ENCODE measurements at regions not wholly inside any gene's neighbourhood (a gene's known extent, or its start where the extent isn't known, plus 50 kb on each side); places are given as distances from the start of the nearest gene placed in this dataset.

DNA sequence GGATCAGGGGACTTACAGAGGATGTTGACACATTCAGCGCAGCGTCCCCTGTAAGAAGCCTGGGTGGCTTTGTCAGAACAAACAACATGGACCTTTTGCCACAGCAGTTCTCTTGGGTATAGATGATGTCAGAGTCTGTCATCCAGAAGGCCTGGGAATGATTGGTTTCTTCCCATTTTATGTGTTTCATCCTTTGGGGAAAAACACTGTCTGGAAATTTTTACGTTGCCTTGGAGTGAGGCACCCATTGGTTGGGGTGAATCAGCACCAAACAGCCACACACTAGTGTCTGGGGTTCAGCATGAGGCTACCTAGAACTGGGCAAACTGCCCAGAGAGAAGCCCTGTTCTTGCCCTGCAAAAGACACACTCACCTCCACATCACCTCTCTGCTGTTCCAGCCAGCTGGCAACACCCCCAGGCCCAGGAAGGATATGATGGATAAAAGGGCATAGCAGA is 123.0 kb downstream of the FAM43A start:
- Histone ChIP-seq H3K4me3 (no peak overlapping the region), H3K27ac (peak overlapping the region in 1 of 2 experiments; percentile 54; a peak in 2 of 6 replicates), H3K9me3 (no peaks in the 10 kb centered on the region), H3K4me2 (peak overlapping the region; percentile 9; the same call in 1 of the 3 replicates), H3K4me1 (peaks cover 14% of the 10 kb centered on the region; the same call in 2 of the 3 replicates)
- 29% methylated on average over 3 of the region's 3 CpGs for WGBS (ENCODE audit: missing lambda C conversion rate)
- ChIA-PET CTCF (interaction anchor here (0.8 kb wide), 1 partner anchor 126 kb away, joined by 3 read pairs; no protein-coding TSS in a partner anchor), POLR2A (no interaction called here)
- ATAC-seq = peak; percentile 65 to 67
- FAIRE-seq = no peak
- TF ChIP-seq, protein P1, sequence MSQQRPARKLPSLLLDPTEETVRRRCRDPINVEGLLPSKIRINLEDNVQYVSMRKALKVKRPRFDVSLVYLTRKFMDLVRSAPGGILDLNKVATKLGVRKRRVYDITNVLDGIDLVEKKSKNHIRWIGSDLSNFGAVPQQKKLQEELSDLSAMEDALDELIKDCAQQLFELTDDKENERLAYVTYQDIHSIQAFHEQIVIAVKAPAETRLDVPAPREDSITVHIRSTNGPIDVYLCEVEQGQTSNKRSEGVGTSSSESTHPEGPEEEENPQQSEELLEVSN (IDR thresholded peaks at IDR 0.05; ENCODE audit: borderline replicate concordance, low read depth) = no peak
- TF ChIP-seq RCOR1 (IDR thresholded peaks at IDR 0.05; ENCODE audit: low read depth, low read length) (no peak), FOSB (CRISPR knock-in tag; IDR thresholded peaks at IDR 0.05) (no peak), EHF (CRISPR knock-in tag; IDR thresholded peaks at IDR 0.05) (no peak), MAZ (IDR thresholded peaks at IDR 0.05; ENCODE audit: borderline replicate concordance, low read depth, low read length) (no peak), KDM5A (IDR thresholded peaks at IDR 0.05) (no peak), MAFK (IDR thresholded peaks at IDR 0.05; ENCODE audit: partially characterized antibody) (no peak)
- peak; percentile 13 to 56 for DNase-seq (ENCODE audit: low read depth in 1 of 2, low spot score in 1 of 2)

DNA sequence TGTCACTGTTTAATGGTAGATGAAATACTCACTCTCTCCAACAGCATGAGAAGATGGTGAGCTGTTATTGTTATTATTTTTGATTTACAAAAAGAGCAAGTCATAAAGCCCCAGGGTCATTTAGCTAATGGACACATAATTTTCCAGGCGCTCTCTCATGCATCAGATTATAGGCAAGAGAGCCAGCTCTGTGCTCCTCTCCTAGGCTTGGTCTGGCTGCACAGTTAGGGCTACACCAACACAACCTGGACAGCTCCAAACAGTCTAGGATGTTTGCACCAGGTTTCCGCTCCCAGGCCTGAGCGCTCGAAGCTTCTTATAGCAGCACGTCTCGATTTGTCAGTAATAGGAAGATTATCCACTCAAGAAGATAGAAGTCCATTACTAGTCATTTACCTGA is 123.7 kb downstream of the FAM43A start:
- no peaks in the 10 kb centered on the region for H3K9me3 ChIP-seq
- H3K4me1 ChIP-seq = peaks cover 14% of the 10 kb centered on the region; the same call in 2 of the 3 replicates
- WGBS (ENCODE audit: missing lambda C conversion rate) = 79% methylated on average over 6 of the region's 6 CpGs
- no peak overlapping the region for H3K4me3 ChIP-seq
- POLR2A ChIA-PET = no interaction called here
- peak overlapping the region in 1 of 2 experiments; percentile 53; a peak in 2 of 6 replicates for H3K27ac ChIP-seq
- no peak for ATAC-seq
- no peak overlapping the region for H3K4me2 ChIP-seq
- CTCF ChIA-PET = interaction anchor here (0.8 kb wide), 1 partner anchor 127 kb away, joined by 3 read pairs; no protein-coding TSS in a partner anchor
- DNase-seq (ENCODE audit: low read depth in 1 of 2, low spot score in 1 of 2) = no peak
- no peak for TF ChIP-seq BHLHE40 (IDR thresholded peaks at IDR 0.05; ENCODE audit: low read depth, low read length)
- TF ChIP-seq NPAS2 (CRISPR knock-in tag; IDR thresholded peaks at IDR 0.05; ENCODE audit: borderline replicate concordance) = no peak
- FAIRE-seq = no peak

DNA sequence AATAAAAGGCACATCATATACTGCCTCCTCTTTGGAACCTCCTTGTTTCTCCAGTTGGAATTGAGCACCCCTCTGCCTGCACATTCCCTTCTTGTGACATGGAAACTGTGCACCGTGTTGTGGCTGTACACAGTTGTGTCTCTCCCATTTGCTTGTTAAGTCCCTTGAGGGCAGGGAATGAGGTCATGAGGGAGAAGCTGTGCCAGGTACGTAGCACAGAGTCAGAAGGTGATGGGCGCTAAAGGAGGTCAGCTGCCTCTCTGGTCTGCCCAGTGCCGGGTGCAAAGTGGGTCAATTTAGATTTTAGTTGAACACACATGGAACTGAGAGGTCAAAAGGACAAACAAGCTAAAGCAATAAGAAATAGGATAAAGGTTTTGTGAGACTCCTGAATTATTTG is 124.4 kb downstream of the FAM43A start:
- FAIRE-seq (no peak), ATAC-seq (no peak), DNase-seq (ENCODE audit: low read depth in 1 of 2, low spot score in 1 of 2) (no peak)
- ChIA-PET CTCF (no interaction called here), POLR2A (no interaction called here)
- Histone ChIP-seq H3K4me3 (no peak overlapping the region), H3K4me1 (peaks cover 14% of the 10 kb centered on the region; the same call in 2 of the 3 replicates), H3K4me2 (no peak overlapping the region), H3K27ac (no peak overlapping the region), H3K9me3 (no peaks in the 10 kb centered on the region)
- WGBS (ENCODE audit: missing lambda C conversion rate) = 57% methylated on average over 4 of the region's 4 CpGs
- TF ChIP-seq EHF (CRISPR knock-in tag; IDR thresholded peaks at IDR 0.05) = no peak
- no peak for TF ChIP-seq ESRRA (IDR thresholded peaks at IDR 0.05; ENCODE audit: borderline replicate concordance, low read length)
- TF ChIP-seq, protein P2, sequence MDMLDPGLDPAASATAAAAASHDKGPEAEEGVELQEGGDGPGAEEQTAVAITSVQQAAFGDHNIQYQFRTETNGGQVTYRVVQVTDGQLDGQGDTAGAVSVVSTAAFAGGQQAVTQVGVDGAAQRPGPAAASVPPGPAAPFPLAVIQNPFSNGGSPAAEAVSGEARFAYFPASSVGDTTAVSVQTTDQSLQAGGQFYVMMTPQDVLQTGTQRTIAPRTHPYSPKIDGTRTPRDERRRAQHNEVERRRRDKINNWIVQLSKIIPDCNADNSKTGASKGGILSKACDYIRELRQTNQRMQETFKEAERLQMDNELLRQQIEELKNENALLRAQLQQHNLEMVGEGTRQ (IDR thresholded peaks at IDR 0.05) = no peak
- no peak for TF ChIP-seq ZSCAN20 (CRISPR knock-in tag; IDR thresholded peaks at IDR 0.05)
- TF ChIP-seq KDM5A (IDR thresholded peaks at IDR 0.05) = no peak
- no peak for TF ChIP-seq SREBF2 (IDR thresholded peaks at IDR 0.05)
- TF ChIP-seq RAD21 (conservative IDR thresholded peaks at IDR 0.05 in 1 of 2, IDR thresholded peaks at IDR 0.05 in 1 of 2) = no peak
- no peak for TF ChIP-seq PHF8 (IDR thresholded peaks at IDR 0.05; ENCODE audit: borderline replicate concordance, low read depth)
- TF ChIP-seq, protein P3, sequence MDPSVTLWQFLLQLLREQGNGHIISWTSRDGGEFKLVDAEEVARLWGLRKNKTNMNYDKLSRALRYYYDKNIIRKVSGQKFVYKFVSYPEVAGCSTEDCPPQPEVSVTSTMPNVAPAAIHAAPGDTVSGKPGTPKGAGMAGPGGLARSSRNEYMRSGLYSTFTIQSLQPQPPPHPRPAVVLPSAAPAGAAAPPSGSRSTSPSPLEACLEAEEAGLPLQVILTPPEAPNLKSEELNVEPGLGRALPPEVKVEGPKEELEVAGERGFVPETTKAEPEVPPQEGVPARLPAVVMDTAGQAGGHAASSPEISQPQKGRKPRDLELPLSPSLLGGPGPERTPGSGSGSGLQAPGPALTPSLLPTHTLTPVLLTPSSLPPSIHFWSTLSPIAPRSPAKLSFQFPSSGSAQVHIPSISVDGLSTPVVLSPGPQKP (IDR thresholded peaks at IDR 0.05; ENCODE audit: low read depth, low read length) = no peak
- no peak for TF ChIP-seq MAZ (IDR thresholded peaks at IDR 0.05; ENCODE audit: borderline replicate concordance, low read depth, low read length)
- TF ChIP-seq HOXB5 (CRISPR knock-in tag; IDR thresholded peaks at IDR 0.05) = no peak
- TF ChIP-seq, protein P4, sequence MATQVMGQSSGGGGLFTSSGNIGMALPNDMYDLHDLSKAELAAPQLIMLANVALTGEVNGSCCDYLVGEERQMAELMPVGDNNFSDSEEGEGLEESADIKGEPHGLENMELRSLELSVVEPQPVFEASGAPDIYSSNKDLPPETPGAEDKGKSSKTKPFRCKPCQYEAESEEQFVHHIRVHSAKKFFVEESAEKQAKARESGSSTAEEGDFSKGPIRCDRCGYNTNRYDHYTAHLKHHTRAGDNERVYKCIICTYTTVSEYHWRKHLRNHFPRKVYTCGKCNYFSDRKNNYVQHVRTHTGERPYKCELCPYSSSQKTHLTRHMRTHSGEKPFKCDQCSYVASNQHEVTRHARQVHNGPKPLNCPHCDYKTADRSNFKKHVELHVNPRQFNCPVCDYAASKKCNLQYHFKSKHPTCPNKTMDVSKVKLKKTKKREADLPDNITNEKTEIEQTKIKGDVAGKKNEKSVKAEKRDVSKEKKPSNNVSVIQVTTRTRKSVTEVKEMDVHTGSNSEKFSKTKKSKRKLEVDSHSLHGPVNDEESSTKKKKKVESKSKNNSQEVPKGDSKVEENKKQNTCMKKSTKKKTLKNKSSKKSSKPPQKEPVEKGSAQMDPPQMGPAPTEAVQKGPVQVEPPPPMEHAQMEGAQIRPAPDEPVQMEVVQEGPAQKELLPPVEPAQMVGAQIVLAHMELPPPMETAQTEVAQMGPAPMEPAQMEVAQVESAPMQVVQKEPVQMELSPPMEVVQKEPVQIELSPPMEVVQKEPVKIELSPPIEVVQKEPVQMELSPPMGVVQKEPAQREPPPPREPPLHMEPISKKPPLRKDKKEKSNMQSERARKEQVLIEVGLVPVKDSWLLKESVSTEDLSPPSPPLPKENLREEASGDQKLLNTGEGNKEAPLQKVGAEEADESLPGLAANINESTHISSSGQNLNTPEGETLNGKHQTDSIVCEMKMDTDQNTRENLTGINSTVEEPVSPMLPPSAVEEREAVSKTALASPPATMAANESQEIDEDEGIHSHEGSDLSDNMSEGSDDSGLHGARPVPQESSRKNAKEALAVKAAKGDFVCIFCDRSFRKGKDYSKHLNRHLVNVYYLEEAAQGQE (IDR thresholded peaks at IDR 0.05) = no peak
- no peak for TF ChIP-seq HEYL (CRISPR knock-in tag; IDR thresholded peaks at IDR 0.05)
- no peak for TF ChIP-seq NFE2L2 (conservative IDR thresholded peaks at IDR 0.05; ENCODE audit: low read length)
- TF ChIP-seq, protein P1 (IDR thresholded peaks at IDR 0.05; ENCODE audit: borderline replicate concordance, low read depth) = no peak
- TF ChIP-seq CBX2 (IDR thresholded peaks at IDR 0.05; ENCODE audit: borderline replicate concordance, low read depth) = no peak
- no peak for TF ChIP-seq HDAC2 (IDR thresholded peaks at IDR 0.05)

All from A549 (cell line).